HepG2 (cell line): ENCODE measurements at regions not wholly inside any gene's neighbourhood (a gene's known extent, or its start where the extent isn't known, plus 50 kb on each side); places are given as distances from the start of the nearest gene placed in this dataset.

ENCODE experiments used
- ATAC-seq: fragments of 200-7000 bp; cut with Tn5 transposase; 3 replicates; pipeline ENCODE4 v1.9.1; 2020; ENCODE audit warnings: mild to moderate bottlenecking, moderate library complexity
- BruUV-seq: library from RNA; stranded (reverse); fragments of 400-500 nt; replicated peaks from 2 replicates; lab custom pipeline; 2021; lab: Mats Ljungman, UMichigan
- CTCF ChIA-PET: fragments of 300-600 bp; formaldehyde crosslinking; extraction: SDS; loops from one replicate; lab custom pipeline; 2021; ENCODE audit warnings: low total read pairs, inconsistent platforms, low intra/inter-chr PET ratio; lab: Yijun Ruan, JAX
- POLR2A ChIA-PET: fragments of 350-600 bp; sonication (Branson Sonifier 250); formaldehyde crosslinking; loops from one replicate; lab custom pipeline; 2020; ENCODE audit warnings: antibody characterized with exemption, inconsistent platforms; lab: Yijun Ruan, JAX
- DNase-seq: peaks from one replicate; pipeline ENCODE4 v3.0.0-alpha.2; 2015; ENCODE audit warnings: low spot score
- FAIRE-seq: peaks from 3 replicates; lab custom pipeline; 2011; peaks lifted over from hg19 to GRCh38; lab: Jason Lieb, UNC
- H2AFZ ChIP-seq: one replicate; pipeline ENCODE4 v1.6.1; 2011; ENCODE audit warnings: low read length, inconsistent platforms
- H3K27ac ChIP-seq: fragments of 300-600 bp; 3 replicates; pipeline ENCODE4 v1.8.0; 2011; ENCODE audit warnings: mixed run types, mild to moderate bottlenecking, mixed read lengths, low read length, inconsistent platforms; ENCODE audit not compliant: insufficient read depth; ENCODE audit errors: extremely low read length
- H3K27me3 ChIP-seq, 2 experiments: fragments of 200-600 bp in 1 of 2; 2 replicates in 1 of 2; 3 replicates in 1 of 2; pipeline versions ENCODE4 v1.6.0 to v1.8.0; 2011; ENCODE audit warnings: low read length in 2 of 2, mild to moderate bottlenecking in 2 of 2, moderate library complexity in 2 of 2, inconsistent platforms in 1 of 2; ENCODE audit not compliant: insufficient read depth in 2 of 2, control insufficient read depth in 1 of 2
- H3K36me3 ChIP-seq, 2 experiments: fragments of 200-600 bp in 1 of 2; replicated peaks in 1 of 2; 2 replicates in 1 of 2; 3 replicates in 1 of 2; pipeline versions ENCODE4 v1.5.1 to v1.8.0; 2011; ENCODE audit warnings: low read length in 2 of 2, inconsistent platforms in 1 of 2; ENCODE audit not compliant: insufficient read depth in 2 of 2, control insufficient read depth in 1 of 2
- H3K4me1 ChIP-seq: 2 replicates; pipeline ENCODE4 v1.5.1; 2012; ENCODE audit warnings: low read length, inconsistent platforms; ENCODE audit not compliant: insufficient read depth
- H3K4me2 ChIP-seq: 2 replicates; pipeline ENCODE4 v1.6.0; 2011; ENCODE audit warnings: low read depth, low read length, inconsistent platforms
- H3K4me3 ChIP-seq, 3 experiments: fragments of 200-600 bp in 1 of 3; sonication (generic), shearing (Covaris generic) in 1 of 3; replicated peaks in 1 of 3; 2 replicates each; pipeline ENCODE4 v1.5.1; 2011 to 2016; ENCODE audit warnings: low read length in 3 of 3, inconsistent platforms in 2 of 3, low read depth in 2 of 3, mild to moderate bottlenecking in 2 of 3, control low read depth in 1 of 3, mixed read lengths in 1 of 3; ENCODE audit not compliant: insufficient read depth in 1 of 3
- H3K79me2 ChIP-seq: one replicate; pipeline ENCODE4 v1.6.1; 2011; ENCODE audit warnings: low read length, inconsistent platforms; ENCODE audit not compliant: insufficient read depth
- H3K9ac ChIP-seq: 2 replicates; pipeline ENCODE4 v1.6.0; 2011; ENCODE audit warnings: mild to moderate bottlenecking, low read depth, low read length, inconsistent platforms; ENCODE audit not compliant: insufficient read depth
- H3K9me3 ChIP-seq: 2 replicates; pipeline ENCODE4 v1.5.1; 2012; ENCODE audit warnings: mild to moderate bottlenecking, low read length
- H4K20me1 ChIP-seq: 2 replicates; pipeline ENCODE4 v1.6.0; 2011; ENCODE audit warnings: inconsistent platforms, mild to moderate bottlenecking, low read length, moderate library complexity; ENCODE audit not compliant: insufficient read depth
- BRCA1 ChIP-seq: sonication (generic); formaldehyde crosslinking; IDR thresholded peaks from 2 replicates; pipeline ENCODE4 v1.4.0; 2020; ENCODE audit warnings: missing genetic modification reagents
- CEBPB ChIP-seq: IDR thresholded peaks from 2 replicates; pipeline ENCODE4 v1.6.1; 2011; ENCODE audit warnings: low read depth, low read length, improper control_type of control experiment, borderline replicate concordance
- CENPX ChIP-seq: sonication (generic); formaldehyde crosslinking; IDR thresholded peaks from 2 replicates; pipeline ENCODE4 v1.9.0; 2021; ENCODE audit warnings: mild to moderate bottlenecking, missing genetic modification reagents, moderate library complexity
- NFIB ChIP-seq: sonication (generic); formaldehyde crosslinking; IDR thresholded peaks from 2 replicates; pipeline ENCODE4 v1.9.0; 2021; ENCODE audit warnings: missing genetic modification reagents, mild to moderate bottlenecking, borderline replicate concordance
- PBX3 ChIP-seq: sonication (generic); formaldehyde crosslinking; IDR thresholded peaks from 2 replicates; pipeline ENCODE4 v1.8.1; 2023; ENCODE audit warnings: missing genetic modification reagents, inconsistent platforms, borderline replicate concordance
- TFDP2 ChIP-seq: sonication (generic); formaldehyde crosslinking; IDR thresholded peaks from 2 replicates; pipeline ENCODE4 v1.4.0; 2020; ENCODE audit warnings: missing genetic modification reagents
- THAP9 ChIP-seq: sonication (generic); formaldehyde crosslinking; IDR thresholded peaks from 2 replicates; pipeline ENCODE4; 2020; ENCODE audit warnings: missing genetic modification reagents, mild to moderate bottlenecking, borderline replicate concordance
- ZFYVE20 ChIP-seq: sonication (generic); formaldehyde crosslinking; IDR thresholded peaks from 2 replicates; pipeline ENCODE4 v1.8.0; 2023; ENCODE audit warnings: low read depth, mild to moderate bottlenecking, moderate library complexity, missing genetic modification reagents, borderline replicate concordance
- ZNF574 ChIP-seq: sonication (generic); formaldehyde crosslinking; IDR thresholded peaks from 2 replicates; pipeline ENCODE4 v1.4.0; 2020; ENCODE audit warnings: missing genetic modification reagents
- ZNF768 ChIP-seq: sonication (generic); formaldehyde crosslinking; IDR thresholded peaks from 2 replicates; pipeline ENCODE4 v1.4.0; 2020; ENCODE audit warnings: missing genetic modification reagents
- WGBS: methylation state at CpG from one replicate; pipeline ENCODE4 v1.1.6; 2017; ENCODE audit warnings: low lambda C conversion rate; 5-methylcytosine and 5-hydroxymethylcytosine counted together
- in situ Hi-C: cut with HindIII; loops from 2 replicates; pipeline ENCODE4 v1.10.0; 2017; ENCODE audit warnings: low pct_unique_long_range_greater_than_20kb; ENCODE audit not compliant: extremely low pct_ligation_motif_present
- intact Hi-C: fragments of 100-400 bp; cut with micrococcal nuclease; formaldehyde crosslinking; loops from one replicate; pipeline ENCODE4 v1.10.0; 2022; ENCODE audit not compliant: unreplicated experiment

GRCh38 chr12:89817501-89818226, 109.0 kb upstream of the ATP2B1 start:
- H2AFZ ChIP-seq = no peak overlapping the region
- FAIRE-seq = no peak

GRCh38 chr12:89815225-89815624, 106.6 kb upstream of the ATP2B1 start:
- no peak overlapping the region for H3K4me3 ChIP-seq
- H3K9me3 ChIP-seq = no peaks in the 10 kb centered on the region
- no peak for FAIRE-seq
- no peaks in the 10 kb centered on the region for H3K27me3 ChIP-seq
- no TSS peak for BruUV-seq
- H4K20me1 ChIP-seq = no peaks in the 10 kb centered on the region
- H3K4me1 ChIP-seq = no peaks in the 10 kb centered on the region
- WGBS = 18% methylated on average over 3 of the region's 3 CpGs
- no peak overlapping the region for H3K9ac ChIP-seq
- H3K27ac ChIP-seq = no peak overlapping the region
- ATAC-seq = no peak
- H3K79me2 ChIP-seq = no peaks in the 10 kb centered on the region
- H2AFZ ChIP-seq = no peak overlapping the region
- no peaks in the 10 kb centered on the region for H3K36me3 ChIP-seq
- ChIA-PET POLR2A (no interaction called here), CTCF (no interaction called here)
- intact Hi-C loops = no loop called here
- DNase-seq = no peak
- in situ Hi-C loops = no loop called here
- no peak overlapping the region for H3K4me2 ChIP-seq
- no peak for TF ChIP-seq ZFYVE20 (CRISPR knock-in tag)
- TF ChIP-seq CENPX = no peak
- TF ChIP-seq THAP9 (CRISPR knock-in tag) = no peak
- no peak for TF ChIP-seq PBX3 (CRISPR knock-in tag)
- TF ChIP-seq BRCA1 (CRISPR knock-in tag) = no peak
- no peak for TF ChIP-seq TFDP2 (CRISPR knock-in tag)
- TF ChIP-seq ZNF574 (CRISPR knock-in tag) = no peak

More at GRCh38 chr12:89817501-89818226, 109.0 kb upstream of the ATP2B1 start:
- intact Hi-C loops = no loop called here
- no peaks in the 10 kb centered on the region for H3K36me3 ChIP-seq
- TF ChIP-seq ZNF768 = no peak
- peak; percentile 24; the same call in 1 of the 2 replicates for TF ChIP-seq CEBPB
- TF ChIP-seq NFIB (CRISPR knock-in tag) = no peak
- TF ChIP-seq, all 625 proteins: peak for 1
- Histone ChIP-seq H3K27ac (no peak overlapping the region), H3K27me3 (no peaks in the 10 kb centered on the region), H4K20me1 (no peaks in the 10 kb centered on the region), H3K79me2 (no peaks in the 10 kb centered on the region), H3K4me2 (no peak overlapping the region), H3K4me3 (no peak overlapping the region), H3K4me1 (no peaks in the 10 kb centered on the region), H3K9me3 (no peaks in the 10 kb centered on the region), H3K9ac (no peak overlapping the region)
- ATAC-seq = no peak
- in situ Hi-C loops = no loop called here
- ChIA-PET POLR2A (no interaction called here), CTCF (no interaction called here)
- no peak for DNase-seq
- WGBS = 0% methylated on average over 2 of the region's 2 CpGs
- BruUV-seq = no TSS peak
